ENCODE measurements at regions not wholly inside any gene's neighbourhood (a gene's known extent, or its start where the extent isn't known, plus 50 kb on each side); places are given as distances from the start of the nearest gene placed in this dataset.
A peak's percentile ranks its signal among the peaks of the same experiment; 100 is the strongest.

DNA sequence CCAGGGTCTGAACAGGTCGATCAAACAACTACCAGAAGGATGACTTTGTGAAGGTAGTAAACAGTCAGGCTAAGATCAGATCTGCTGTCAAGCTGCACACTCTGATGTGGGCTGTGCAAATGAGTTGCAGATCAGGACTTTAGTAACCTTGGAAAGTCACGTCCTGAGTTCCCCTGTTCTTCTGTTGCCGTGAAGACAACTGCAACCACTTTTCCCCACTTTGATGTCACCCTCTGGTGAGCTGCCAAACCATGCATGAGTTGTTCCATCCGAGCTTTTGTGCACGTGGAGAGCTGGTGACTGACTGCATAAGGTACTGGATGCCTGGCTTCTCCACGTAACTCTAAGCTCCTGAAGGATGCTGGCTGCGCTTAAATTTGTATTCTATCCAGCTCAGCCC, 111.0 kb downstream of the CD83 start:
- H3K23ac ChIP-seq (ENCODE audit: low read depth, low read length, poor library complexity): no peak overlapping the region
- no peak overlapping the region for H3K18ac ChIP-seq (ENCODE audit: low read length)
- peaks cover 0 to 10% (median 0%) of the 10 kb centered on the region in 3 experiments for H3K27me3 ChIP-seq (ENCODE audit: control insufficient read depth in 3 of 3, insufficient read depth in 3 of 3, low read depth in 1 of 3, low read length in 3 of 3)
- H4K91ac ChIP-seq (ENCODE audit: low read depth, low read length, poor library complexity): no peak overlapping the region
- DNase-seq (ENCODE audit: low spot score): no peak
- no peak overlapping the region for H3K4me2 ChIP-seq (ENCODE audit: insufficient read depth, low read length, poor library complexity, severe bottlenecking)
- no peak overlapping the region for H4K8ac ChIP-seq (ENCODE audit: low read depth, low read length)
- H3K36me3 ChIP-seq (replicated peaks in 1 of 2; ENCODE audit: control insufficient read depth in 2 of 2, insufficient read depth in 2 of 2, low read length in 2 of 2): no peaks in the 10 kb centered on the region
- H3K9ac ChIP-seq (ENCODE audit: low read depth, low read length, poor library complexity): no peak overlapping the region
- no peak overlapping the region for H2AFZ ChIP-seq (ENCODE audit: low read length)
- H3K9me3 ChIP-seq (replicated peaks in 1 of 2; ENCODE audit: control insufficient read depth in 2 of 2, insufficient read depth in 1 of 2, low read depth in 1 of 2, low read length in 2 of 2): no peaks in the 10 kb centered on the region
- WGBS, 2 donors (ENCODE audit: extremely low coverage in 2 of 2, insufficient read length in 2 of 2, insufficient replicate concordance in 1 of 2): no CpG with 5 or more reads among the region's 7 CpGs
- no peak overlapping the region for H3K27ac ChIP-seq (replicated peaks; ENCODE audit: low read length)
- H3K4me1 ChIP-seq (ENCODE audit: control insufficient read depth in 2 of 2, insufficient read depth in 1 of 2, low read depth in 1 of 2, low read length in 2 of 2): peaks cover 0 to 6% of the 10 kb centered on the region in 2 donors
- no peak overlapping the region for H2BK5ac ChIP-seq (ENCODE audit: low read length)
- no peaks in the 10 kb centered on the region for H3K79me1 ChIP-seq (ENCODE audit: low read depth, low read length)
- no peak overlapping the region for H2BK15ac ChIP-seq (ENCODE audit: low read length)
- no peak overlapping the region for H3K4ac ChIP-seq (ENCODE audit: low read length)
- no peak overlapping the region for H3K14ac ChIP-seq (ENCODE audit: low read length)
- H2BK12ac ChIP-seq (ENCODE audit: low read length): no peak overlapping the region
- H2BK120ac ChIP-seq (ENCODE audit: low read depth, low read length): no peak overlapping the region
- no peak overlapping the region for H2AK5ac ChIP-seq (ENCODE audit: low read depth, low read length)
- no peak overlapping the region for H3K4me3 ChIP-seq (ENCODE audit: low read length in 2 of 2)

DNA sequence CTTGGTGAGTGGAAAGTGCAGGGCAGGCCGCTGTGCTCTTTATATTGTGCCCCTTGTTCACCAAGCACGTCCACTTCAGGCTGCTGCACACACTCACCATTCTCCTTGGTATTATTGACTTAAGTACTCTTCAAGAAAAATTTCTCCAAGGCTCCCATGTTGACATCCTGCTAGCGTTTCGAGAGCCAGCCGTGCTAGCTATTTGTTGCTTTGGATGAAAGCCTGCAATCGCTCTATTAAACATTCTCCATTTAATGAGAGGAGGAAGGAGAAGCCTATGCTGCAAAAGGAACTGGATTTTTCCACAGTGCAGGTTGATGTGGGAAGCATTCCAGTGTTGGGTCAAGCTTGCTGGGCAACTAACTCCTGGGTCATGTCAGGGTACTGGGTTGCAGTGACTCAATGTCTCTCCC, 113.5 kb downstream of the CD83 start:
- no peaks in the 10 kb centered on the region for H3K9me3 ChIP-seq (replicated peaks in 1 of 2; ENCODE audit: control insufficient read depth in 2 of 2, insufficient read depth in 1 of 2, low read depth in 1 of 2, low read length in 2 of 2)
- H3K36me3 ChIP-seq (replicated peaks in 1 of 2; ENCODE audit: control insufficient read depth in 2 of 2, insufficient read depth in 2 of 2, low read length in 2 of 2): no peaks in the 10 kb centered on the region
- no peak overlapping the region for H2BK12ac ChIP-seq (ENCODE audit: low read length)
- H3K4ac ChIP-seq (ENCODE audit: low read length): no peak overlapping the region
- no peak overlapping the region for H2BK120ac ChIP-seq (ENCODE audit: low read depth, low read length)
- no peak overlapping the region for H2BK15ac ChIP-seq (ENCODE audit: low read length)
- no peak overlapping the region for H3K4me2 ChIP-seq (ENCODE audit: insufficient read depth, low read length, poor library complexity, severe bottlenecking)
- no peak overlapping the region for H2BK5ac ChIP-seq (ENCODE audit: low read length)
- no peak overlapping the region for H3K18ac ChIP-seq (ENCODE audit: low read length)
- H4K91ac ChIP-seq (ENCODE audit: low read depth, low read length, poor library complexity): no peak overlapping the region
- no peak overlapping the region for H2AFZ ChIP-seq (ENCODE audit: low read length)
- H4K8ac ChIP-seq (ENCODE audit: low read depth, low read length): no peak overlapping the region
- no peak for DNase-seq (ENCODE audit: low spot score)
- WGBS, 2 donors (ENCODE audit: extremely low coverage in 2 of 2, insufficient read length in 2 of 2, insufficient replicate concordance in 1 of 2): no CpG with 5 or more reads among the region's 6 CpGs
- no peak overlapping the region for H2AK5ac ChIP-seq (ENCODE audit: low read depth, low read length)
- H3K79me1 ChIP-seq (ENCODE audit: low read depth, low read length): no peaks in the 10 kb centered on the region
- H3K9ac ChIP-seq (ENCODE audit: low read depth, low read length, poor library complexity): no peak overlapping the region
- H3K4me1 ChIP-seq (ENCODE audit: control insufficient read depth in 2 of 2, insufficient read depth in 1 of 2, low read depth in 1 of 2, low read length in 2 of 2): peaks cover 0 to 11% of the 10 kb centered on the region in 2 donors
- no peak overlapping the region for H3K14ac ChIP-seq (ENCODE audit: low read length)
- H3K23ac ChIP-seq (ENCODE audit: low read depth, low read length, poor library complexity): no peak overlapping the region
- H3K27ac ChIP-seq (replicated peaks; ENCODE audit: low read length): no peak overlapping the region
- H3K27me3 ChIP-seq (ENCODE audit: control insufficient read depth in 3 of 3, insufficient read depth in 3 of 3, low read depth in 1 of 3, low read length in 3 of 3): peaks cover 0 to 14% (median 0%) of the 10 kb centered on the region in 3 experiments
- no peak overlapping the region for H3K4me3 ChIP-seq (ENCODE audit: low read length in 2 of 2)

DNA sequence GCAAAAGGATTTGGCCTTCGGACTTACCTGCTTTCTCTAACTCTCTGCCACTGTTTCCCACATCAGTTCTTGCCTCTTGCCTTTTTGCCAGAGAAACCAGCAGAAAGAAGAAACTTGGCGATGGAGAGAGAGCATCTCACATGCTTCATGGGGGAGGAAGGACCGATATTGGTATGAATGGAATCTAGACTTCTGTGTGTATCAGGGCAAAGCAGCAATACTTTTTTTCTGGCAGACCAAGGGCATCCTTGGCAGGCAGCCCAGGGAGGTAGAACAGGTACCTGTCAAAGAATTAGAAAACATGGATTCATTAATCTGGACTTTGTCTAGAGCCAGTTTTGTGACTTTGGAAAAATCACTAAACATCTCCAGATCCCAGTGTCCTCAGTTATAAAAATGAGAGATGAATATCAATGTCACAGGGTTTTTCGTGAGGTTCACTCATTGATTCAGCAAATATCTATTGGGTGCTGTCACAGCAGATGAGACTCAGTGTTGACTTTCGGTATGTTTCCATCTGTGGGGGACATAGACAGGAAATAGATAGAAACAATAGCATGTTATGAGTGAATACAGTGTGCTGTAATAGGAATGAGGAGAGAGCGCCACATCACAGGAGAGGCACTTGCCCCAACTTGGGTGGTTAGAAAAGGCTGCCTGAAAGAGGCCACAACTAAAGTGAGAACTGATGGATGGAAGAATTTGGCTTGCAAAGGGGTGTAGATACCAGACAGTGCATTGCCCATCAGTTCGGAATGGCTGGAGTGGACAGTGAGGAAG, 114.1 kb downstream of the CD83 start:
- Histone ChIP-seq H3K4me3 (ENCODE audit: low read length in 2 of 2) (no peak overlapping the region), H3K36me3 (replicated peaks in 1 of 2; ENCODE audit: control insufficient read depth in 2 of 2, insufficient read depth in 2 of 2, low read length in 2 of 2) (no peaks in the 10 kb centered on the region), H3K79me1 (ENCODE audit: low read depth, low read length) (no peaks in the 10 kb centered on the region), H3K23ac (ENCODE audit: low read depth, low read length, poor library complexity) (no peak overlapping the region), H2BK5ac (ENCODE audit: low read length) (no peak overlapping the region), H2AFZ (ENCODE audit: low read length) (no peak overlapping the region), H3K4me2 (ENCODE audit: insufficient read depth, low read length, poor library complexity, severe bottlenecking) (no peak overlapping the region), H3K27me3 (ENCODE audit: control insufficient read depth in 3 of 3, insufficient read depth in 3 of 3, low read depth in 1 of 3, low read length in 3 of 3) (peaks cover 0 to 19% (median 0%) of the 10 kb centered on the region in 3 experiments), H2BK12ac (ENCODE audit: low read length) (peak overlapping the region; percentile 17), H2BK15ac (ENCODE audit: low read length) (no peak overlapping the region), H3K18ac (ENCODE audit: low read length) (no peak overlapping the region), H3K27ac (replicated peaks; ENCODE audit: low read length) (no peak overlapping the region), H2AK5ac (ENCODE audit: low read depth, low read length) (no peak overlapping the region), H3K9ac (ENCODE audit: low read depth, low read length, poor library complexity) (no peak overlapping the region), H4K8ac (ENCODE audit: low read depth, low read length) (no peak overlapping the region), H4K91ac (ENCODE audit: low read depth, low read length, poor library complexity) (no peak overlapping the region), H2BK120ac (ENCODE audit: low read depth, low read length) (no peak overlapping the region), H3K4ac (ENCODE audit: low read length) (no peak overlapping the region), H3K9me3 (replicated peaks in 1 of 2; ENCODE audit: control insufficient read depth in 2 of 2, insufficient read depth in 1 of 2, low read depth in 1 of 2, low read length in 2 of 2) (no peaks in the 10 kb centered on the region), H3K4me1 (ENCODE audit: control insufficient read depth in 2 of 2, insufficient read depth in 1 of 2, low read depth in 1 of 2, low read length in 2 of 2) (peaks cover 0 to 11% of the 10 kb centered on the region in 2 donors), H3K14ac (ENCODE audit: low read length) (no peak overlapping the region)
- no peak for DNase-seq (ENCODE audit: low spot score)
- WGBS, 2 donors (ENCODE audit: extremely low coverage in 2 of 2, insufficient read length in 2 of 2, insufficient replicate concordance in 1 of 2): no CpG with 5 or more reads among the region's 7 CpGs

DNA sequence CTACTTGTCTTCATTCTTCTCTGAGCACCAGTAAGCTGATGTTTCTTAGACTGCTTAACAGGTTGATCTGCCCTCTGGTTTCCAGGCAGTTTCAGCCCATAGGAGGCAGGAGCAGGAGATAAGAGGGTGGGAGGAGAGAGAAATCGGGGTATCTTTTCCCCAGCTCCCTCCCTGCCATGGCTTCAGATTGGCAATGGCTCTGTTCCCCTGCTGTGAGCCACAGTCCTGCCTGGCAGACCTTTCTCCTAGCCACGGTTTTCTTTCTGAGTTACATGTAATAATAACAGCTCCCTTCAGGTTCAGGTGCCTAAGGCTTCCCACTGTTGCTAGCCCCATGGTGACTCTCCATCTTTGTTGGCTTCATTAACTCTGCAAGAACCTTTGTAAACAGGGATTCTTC, 115.3 kb downstream of the CD83 start:
- Histone ChIP-seq H3K14ac (ENCODE audit: low read length) (no peak overlapping the region), H3K36me3 (replicated peaks in 1 of 2; ENCODE audit: control insufficient read depth in 2 of 2, insufficient read depth in 2 of 2, low read length in 2 of 2) (no peaks in the 10 kb centered on the region)
- no CpG with 5 or more reads among the region's 2 CpGs for WGBS, 2 donors (ENCODE audit: extremely low coverage in 2 of 2, insufficient read length in 2 of 2, insufficient replicate concordance in 1 of 2)

More for the DNA sequence above, 115.3 kb downstream of the CD83 start:
- H3K9me3 ChIP-seq (replicated peaks in 1 of 2; ENCODE audit: control insufficient read depth in 2 of 2, insufficient read depth in 1 of 2, low read depth in 1 of 2, low read length in 2 of 2): no peaks in the 10 kb centered on the region
- no peak overlapping the region for H3K4ac ChIP-seq (ENCODE audit: low read length)
- H2BK5ac ChIP-seq (ENCODE audit: low read length): no peak overlapping the region
- no peak overlapping the region for H3K27ac ChIP-seq (replicated peaks; ENCODE audit: low read length)
- no peak overlapping the region for H2BK12ac ChIP-seq (ENCODE audit: low read length)
- no peak overlapping the region for H4K91ac ChIP-seq (ENCODE audit: low read depth, low read length, poor library complexity)
- H3K18ac ChIP-seq (ENCODE audit: low read length): no peak overlapping the region
- H2BK15ac ChIP-seq (ENCODE audit: low read length): no peak overlapping the region
- H4K8ac ChIP-seq (ENCODE audit: low read depth, low read length): no peak overlapping the region
- H3K4me2 ChIP-seq (ENCODE audit: insufficient read depth, low read length, poor library complexity, severe bottlenecking): no peak overlapping the region
- H2BK120ac ChIP-seq (ENCODE audit: low read depth, low read length): no peak overlapping the region
- no peak overlapping the region for H3K23ac ChIP-seq (ENCODE audit: low read depth, low read length, poor library complexity)
- H2AK5ac ChIP-seq (ENCODE audit: low read depth, low read length): no peak overlapping the region
- H3K27me3 ChIP-seq (ENCODE audit: control insufficient read depth in 3 of 3, insufficient read depth in 3 of 3, low read depth in 1 of 3, low read length in 3 of 3): peaks cover 0 to 19% (median 0%) of the 10 kb centered on the region in 3 experiments
- H3K4me1 ChIP-seq (ENCODE audit: control insufficient read depth in 2 of 2, insufficient read depth in 1 of 2, low read depth in 1 of 2, low read length in 2 of 2): peaks cover 0 to 11% of the 10 kb centered on the region in 2 donors
- no peak overlapping the region for H2AFZ ChIP-seq (ENCODE audit: low read length)
- H3K4me3 ChIP-seq (ENCODE audit: low read length in 2 of 2): no peak overlapping the region
- H3K79me1 ChIP-seq (ENCODE audit: low read depth, low read length): no peaks in the 10 kb centered on the region
- DNase-seq (ENCODE audit: low spot score): no peak
- H3K9ac ChIP-seq (ENCODE audit: low read depth, low read length, poor library complexity): no peak overlapping the region
